ENCODE measurements at regions not wholly inside any gene's neighbourhood (a gene's known extent, or its start where the extent isn't known, plus 50 kb on each side); places are given as distances from the start of the nearest gene placed in this dataset.
"Not testable (repeated sequence)": the region's sequence is repeated elsewhere in the genome, so short reads cannot be mapped to it uniquely, and the experiment has no call there.

- DNase-seq (ENCODE audit: low spot score) = no peak
Measured at GRCh38 chr2:47295981-47296635, 73.0 kb upstream of the EPCAM start.

GRCh38 chr2:47295131-47295980 lies 73.8 kb upstream of the EPCAM start:
- no peak for DNase-seq (ENCODE audit: low spot score)

- DNase-seq (ENCODE audit: low spot score) = no peak
Measured at GRCh38 chr2:47293976-47294375, 75.1 kb upstream of the EPCAM start.

- DNase-seq (ENCODE audit: low spot score) = no peak
Measured at GRCh38 chr2:47288864-47289263, 80.2 kb upstream of the EPCAM start.

- no peak for DNase-seq (ENCODE audit: low spot score)
Measured at GRCh38 chr2:47283659-47284058, 85.5 kb upstream of the EPCAM start.

- no peak for DNase-seq (ENCODE audit: low spot score)
Measured at GRCh38 chr2:47282621-47283272, 86.4 kb upstream of the EPCAM start.

GRCh38 chr2:47279525-47279924 lies 89.6 kb upstream of the EPCAM start:
- not testable (repeated sequence) for DNase-seq (ENCODE audit: low spot score)

- DNase-seq (ENCODE audit: low spot score) = no peak
Measured at GRCh38 chr2:47277987-47278386, 91.1 kb upstream of the EPCAM start.

GRCh38 chr2:47277187-47277586 lies 91.9 kb upstream of the EPCAM start:
- DNase-seq (ENCODE audit: low spot score) = no peak

GRCh38 chr2:47276061-47276460 lies 93.0 kb upstream of the EPCAM start:
- DNase-seq (ENCODE audit: low spot score) = no peak

GRCh38 chr2:47274054-47274782 lies 94.9 kb upstream of the EPCAM start:
- peak; percentile 83 for DNase-seq (ENCODE audit: low spot score)

GRCh38 chr2:47272905-47273758 lies 96.0 kb upstream of the EPCAM start:
- DNase-seq (ENCODE audit: low spot score) = no peak

GRCh38 chr2:47272031-47272864 lies 95.9 kb upstream of the CALM2 start:
- peak; percentile 94 for DNase-seq (ENCODE audit: low spot score)

GRCh38 chr2:47271054-47272000 lies 95.0 kb upstream of the CALM2 start:
- no peak for DNase-seq (ENCODE audit: low spot score)

GRCh38 chr2:47270421-47270820 lies 94.1 kb upstream of the CALM2 start:
- DNase-seq (ENCODE audit: low spot score) = no peak

- no peak for DNase-seq (ENCODE audit: low spot score)
Measured at GRCh38 chr2:47269316-47270232, 93.3 kb upstream of the CALM2 start.

- no peak for DNase-seq (ENCODE audit: low spot score)
Measured at GRCh38 chr2:47267711-47268086, 91.4 kb upstream of the CALM2 start.

Data from mesenteric fat pad (tissue), 1 donor.